Panc1 (cell line): ENCODE measurements at regions not wholly inside any gene's neighbourhood (a gene's known extent, or its start where the extent isn't known, plus 50 kb on each side); places are given as distances from the start of the nearest gene placed in this dataset.

ENCODE experiments used
- ATAC-seq: fragments of 200-7000 bp; cut with Tn5 transposase; 2 replicates; pipeline ENCODE4 v1.9.1; 2020; ENCODE audit warnings: mild to moderate bottlenecking, moderate library complexity
- BruUV-seq: library from RNA; stranded (reverse); fragments of 400-500 nt; replicated peaks from 2 replicates; lab custom pipeline; 2021; lab: Mats Ljungman, UMichigan
- CTCF ChIA-PET: fragments of 300-600 bp; sonication (Branson Sonifier 250); formaldehyde crosslinking; loops from one replicate; lab custom pipeline; 2022; ENCODE audit warnings: antibody characterized with exemption; lab: Charles Lee
- POLR2A ChIA-PET: fragments of 300-600 bp; sonication (Branson Sonifier 250); formaldehyde crosslinking; loops from one replicate; lab custom pipeline; 2022; ENCODE audit warnings: antibody characterized with exemption; lab: Charles Lee
- DNase-seq: peaks from one replicate; pipeline ENCODE4 v3.0.0-alpha.2; 2010; ENCODE audit warnings: low read depth, low spot score
- H3K27ac ChIP-seq: 2 replicates; pipeline ENCODE4 v1.5.1; 2011; ENCODE audit warnings: mild to moderate bottlenecking, low read length, inconsistent platforms
- H3K27me3 ChIP-seq: fragments of 200-500 bp; sonication (Bioruptor generic); 2 replicates; pipeline ENCODE4 v1.6.0; 2014; ENCODE audit warnings: low read length, inconsistent platforms; ENCODE audit not compliant: control insufficient read depth, insufficient read depth
- H3K36me3 ChIP-seq: fragments of 200-500 bp; sonication (Bioruptor generic); 2 replicates; pipeline ENCODE4 v1.5.1; 2014; ENCODE audit warnings: inconsistent platforms, mild to moderate bottlenecking, low read length, moderate library complexity; ENCODE audit not compliant: control insufficient read depth, insufficient read depth
- H3K4me1 ChIP-seq: 2 replicates; pipeline ENCODE4 v1.5.1; 2011; ENCODE audit warnings: inconsistent platforms, mild to moderate bottlenecking, low read length, moderate library complexity; ENCODE audit not compliant: control insufficient read depth, insufficient read depth
- H3K4me3 ChIP-seq, 2 experiments: 2 replicates each; pipeline ENCODE4 v1.5.1; 2011 to 2012; ENCODE audit warnings: low read depth in 2 of 2, low read length in 2 of 2, mild to moderate bottlenecking in 2 of 2, inconsistent platforms in 1 of 2, moderate library complexity in 1 of 2
- H3K9me3 ChIP-seq: fragments of 200-500 bp; sonication (Bioruptor generic); 2 replicates; pipeline ENCODE4 v1.5.1; 2014; ENCODE audit warnings: low read depth, mild to moderate bottlenecking, inconsistent platforms, low read length, moderate library complexity; ENCODE audit not compliant: control insufficient read depth, insufficient read depth
- POLR2AphosphoS5 ChIP-seq: IDR thresholded peaks from 2 replicates; pipeline ENCODE4 v1.6.1; 2012; ENCODE audit warnings: mild to moderate bottlenecking, low read depth, low read length, moderate library complexity
- SIN3A ChIP-seq: IDR thresholded peaks from 2 replicates; pipeline ENCODE4 v1.6.1; 2012; ENCODE audit warnings: low read depth, mild to moderate bottlenecking, low read length, moderate library complexity, borderline replicate concordance; ENCODE audit not compliant: insufficient read depth
- TCF7L2 ChIP-seq: IDR thresholded peaks from 2 replicates; pipeline ENCODE4 v1.6.1; 2011; ENCODE audit warnings: mild to moderate bottlenecking, low read depth, low read length, inconsistent platforms
- in situ Hi-C: cut with HindIII; loops from 2 replicates; pipeline ENCODE4 v1.10.0; 2016; ENCODE audit warnings: low sequenced_read_pairs, low pct_unique_long_range_greater_than_20kb
- intact Hi-C: fragments of 100-400 bp; cut with micrococcal nuclease; formaldehyde crosslinking; loops from one replicate; pipeline ENCODE4 v1.10.0; 2022; ENCODE audit not compliant: unreplicated experiment
- TF ChIP-seq, protein P1 (sequence below), 2 experiments: IDR thresholded peaks; 2 replicates each; pipeline ENCODE4 v1.6.1; 2011 to 2012; ENCODE audit warnings: low read depth in 2 of 2, control low read depth in 1 of 2, low read length in 1 of 2, mild to moderate bottlenecking in 1 of 2, moderate library complexity in 1 of 2; ENCODE audit not compliant: insufficient read depth in 1 of 2
- TF ChIP-seq, protein P2 (sequence below): fragments of 450-650 bp; IDR thresholded peaks from 2 replicates; pipeline ENCODE4 v1.5.1; 2017; ENCODE audit warnings: mild to moderate bottlenecking

DNA sequence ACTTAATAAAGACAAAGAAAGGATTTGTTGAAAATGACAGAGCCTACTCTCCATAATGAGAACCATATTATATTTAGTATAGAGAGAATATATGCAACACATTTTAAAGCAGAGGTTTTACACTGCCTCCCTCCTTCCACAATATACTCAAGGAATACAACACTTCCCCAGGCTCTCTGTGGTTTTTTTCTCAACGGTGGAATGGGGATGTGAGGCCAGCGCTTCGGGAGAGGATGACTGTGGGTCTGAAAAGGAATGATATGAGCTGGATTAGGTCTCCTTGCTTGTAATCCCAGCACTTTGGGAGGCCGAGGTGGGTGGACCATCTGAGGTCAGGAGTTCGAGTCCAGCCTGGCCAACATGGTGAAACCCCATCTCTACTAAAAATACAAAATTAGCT is 348.7 kb upstream of the KLF3 start:
- Histone ChIP-seq H3K36me3 (no peaks in the 10 kb centered on the region), H3K9me3 (no peaks in the 10 kb centered on the region), H3K4me3 (no peak overlapping the region), H3K27me3 (no peaks in the 10 kb centered on the region), H3K4me1 (peaks cover 4% of the 10 kb centered on the region), H3K27ac (no peak overlapping the region)
- POLR2A ChIA-PET, result no interaction called here
- DNase-seq (no peak), ATAC-seq (no peak)
- intact Hi-C loops, result no loop called here
- in situ Hi-C loops, result no loop called here
- no TSS peak for BruUV-seq
- TF ChIP-seq SIN3A (no peak), POLR2AphosphoS5 (no peak), TCF7L2 (no peak)
- TF ChIP-seq, protein P1, sequence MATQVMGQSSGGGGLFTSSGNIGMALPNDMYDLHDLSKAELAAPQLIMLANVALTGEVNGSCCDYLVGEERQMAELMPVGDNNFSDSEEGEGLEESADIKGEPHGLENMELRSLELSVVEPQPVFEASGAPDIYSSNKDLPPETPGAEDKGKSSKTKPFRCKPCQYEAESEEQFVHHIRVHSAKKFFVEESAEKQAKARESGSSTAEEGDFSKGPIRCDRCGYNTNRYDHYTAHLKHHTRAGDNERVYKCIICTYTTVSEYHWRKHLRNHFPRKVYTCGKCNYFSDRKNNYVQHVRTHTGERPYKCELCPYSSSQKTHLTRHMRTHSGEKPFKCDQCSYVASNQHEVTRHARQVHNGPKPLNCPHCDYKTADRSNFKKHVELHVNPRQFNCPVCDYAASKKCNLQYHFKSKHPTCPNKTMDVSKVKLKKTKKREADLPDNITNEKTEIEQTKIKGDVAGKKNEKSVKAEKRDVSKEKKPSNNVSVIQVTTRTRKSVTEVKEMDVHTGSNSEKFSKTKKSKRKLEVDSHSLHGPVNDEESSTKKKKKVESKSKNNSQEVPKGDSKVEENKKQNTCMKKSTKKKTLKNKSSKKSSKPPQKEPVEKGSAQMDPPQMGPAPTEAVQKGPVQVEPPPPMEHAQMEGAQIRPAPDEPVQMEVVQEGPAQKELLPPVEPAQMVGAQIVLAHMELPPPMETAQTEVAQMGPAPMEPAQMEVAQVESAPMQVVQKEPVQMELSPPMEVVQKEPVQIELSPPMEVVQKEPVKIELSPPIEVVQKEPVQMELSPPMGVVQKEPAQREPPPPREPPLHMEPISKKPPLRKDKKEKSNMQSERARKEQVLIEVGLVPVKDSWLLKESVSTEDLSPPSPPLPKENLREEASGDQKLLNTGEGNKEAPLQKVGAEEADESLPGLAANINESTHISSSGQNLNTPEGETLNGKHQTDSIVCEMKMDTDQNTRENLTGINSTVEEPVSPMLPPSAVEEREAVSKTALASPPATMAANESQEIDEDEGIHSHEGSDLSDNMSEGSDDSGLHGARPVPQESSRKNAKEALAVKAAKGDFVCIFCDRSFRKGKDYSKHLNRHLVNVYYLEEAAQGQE (IDR thresholded peaks at IDR 0.05; ENCODE audit: insufficient read depth in 1 of 2, low read depth in 2 of 2, low read length in 1 of 2), result no peak
- TF ChIP-seq, protein P2, sequence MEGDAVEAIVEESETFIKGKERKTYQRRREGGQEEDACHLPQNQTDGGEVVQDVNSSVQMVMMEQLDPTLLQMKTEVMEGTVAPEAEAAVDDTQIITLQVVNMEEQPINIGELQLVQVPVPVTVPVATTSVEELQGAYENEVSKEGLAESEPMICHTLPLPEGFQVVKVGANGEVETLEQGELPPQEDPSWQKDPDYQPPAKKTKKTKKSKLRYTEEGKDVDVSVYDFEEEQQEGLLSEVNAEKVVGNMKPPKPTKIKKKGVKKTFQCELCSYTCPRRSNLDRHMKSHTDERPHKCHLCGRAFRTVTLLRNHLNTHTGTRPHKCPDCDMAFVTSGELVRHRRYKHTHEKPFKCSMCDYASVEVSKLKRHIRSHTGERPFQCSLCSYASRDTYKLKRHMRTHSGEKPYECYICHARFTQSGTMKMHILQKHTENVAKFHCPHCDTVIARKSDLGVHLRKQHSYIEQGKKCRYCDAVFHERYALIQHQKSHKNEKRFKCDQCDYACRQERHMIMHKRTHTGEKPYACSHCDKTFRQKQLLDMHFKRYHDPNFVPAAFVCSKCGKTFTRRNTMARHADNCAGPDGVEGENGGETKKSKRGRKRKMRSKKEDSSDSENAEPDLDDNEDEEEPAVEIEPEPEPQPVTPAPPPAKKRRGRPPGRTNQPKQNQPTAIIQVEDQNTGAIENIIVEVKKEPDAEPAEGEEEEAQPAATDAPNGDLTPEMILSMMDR, result no peak
- CTCF ChIA-PET, result no interaction called here

DNA sequence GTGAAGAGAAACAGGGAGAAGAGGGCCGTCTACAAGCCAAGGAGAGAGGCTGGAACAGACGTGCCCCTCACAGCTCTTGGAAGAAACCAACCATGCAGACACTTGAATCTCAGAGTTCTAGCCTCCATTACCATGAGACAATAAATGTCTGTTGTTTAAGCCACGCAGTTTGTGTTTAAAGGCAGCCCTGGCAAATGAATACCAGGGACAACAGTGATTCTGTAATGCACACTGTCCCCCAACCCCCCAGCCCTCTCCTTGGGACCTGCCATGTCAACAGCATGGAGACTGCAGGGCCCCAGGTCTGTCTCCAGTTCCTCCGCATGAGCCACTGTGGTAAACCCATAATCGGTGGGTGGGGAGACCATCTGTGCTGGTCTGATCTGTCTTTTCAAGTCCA is 348.0 kb upstream of the KLF3 start:
- Histone ChIP-seq H3K27me3 (no peaks in the 10 kb centered on the region), H3K36me3 (no peaks in the 10 kb centered on the region), H3K9me3 (no peaks in the 10 kb centered on the region), H3K4me1 (peaks cover 4% of the 10 kb centered on the region), H3K4me3 (no peak overlapping the region), H3K27ac (no peak overlapping the region)
- ChIA-PET CTCF (no interaction called here), POLR2A (no interaction called here)
- no peak for DNase-seq
- TF ChIP-seq SIN3A (no peak), TCF7L2 (no peak), POLR2AphosphoS5 (no peak)
- TF ChIP-seq, protein P1 (IDR thresholded peaks at IDR 0.05; ENCODE audit: insufficient read depth in 1 of 2, low read depth in 2 of 2, low read length in 1 of 2), result no peak
- TF ChIP-seq, protein P2, result no peak
- no TSS peak for BruUV-seq
- intact Hi-C loops, result no loop called here
- ATAC-seq, result no peak
- in situ Hi-C loops, result no loop called here
